Activated naive CD8-positive, alpha-beta T cell treated with anti-CD3 and anti-CD28 coated beads, Interleukin-2, amount 10 ng/mL, durations not matched to agents 7 days and 5 days (primary cell): ENCODE measurements at regions not wholly inside any gene's neighbourhood (a gene's known extent, or its start where the extent isn't known, plus 50 kb on each side); places are given as distances from the start of the nearest gene placed in this dataset.

Experiments used
- ATAC-seq: fragments of 150-1000 bp; cut with Tn5 transposase; one replicate; pipeline ENCODE4 v1.10.0; 2021; ENCODE audit warnings: low read depth, moderate library complexity
- POLR2A ChIA-PET: fragments of 350-600 bp; sonication (Branson Sonifier 250); formaldehyde crosslinking; loops from one replicate; lab custom pipeline; 2021; ENCODE audit warnings: antibody characterized with exemption; lab: Charles Lee
- DNase-seq: peaks from one replicate; pipeline ENCODE4 v3.0.0; 2021
- H3K27ac Mint-ChIP-seq: one replicate; pipeline ENCODE4 v1.8.0; 2022; ENCODE audit warnings: mild to moderate bottlenecking, mixed read lengths
- H3K27me3 Mint-ChIP-seq: one replicate; pipeline ENCODE4 v1.8.0; 2022; ENCODE audit warnings: mild to moderate bottlenecking, moderate library complexity, mixed read lengths
- H3K36me3 Mint-ChIP-seq: one replicate; pipeline ENCODE4 v1.8.0; 2021; ENCODE audit warnings: mild to moderate bottlenecking, mixed read lengths
- H3K4me1 Mint-ChIP-seq: one replicate; pipeline ENCODE4 v1.8.0; 2021; ENCODE audit warnings: mixed read lengths
- H3K4me3 Mint-ChIP-seq: one replicate; pipeline ENCODE4 v1.8.0; 2022; ENCODE audit warnings: mild to moderate bottlenecking, moderate library complexity, mixed read lengths
- H3K9me3 Mint-ChIP-seq: one replicate; pipeline ENCODE4 v1.8.0; 2021; ENCODE audit warnings: mixed read lengths

GRCh38 chr2:15769235-15769634 lies 171.1 kb upstream of the MYCN start:
- Mint-ChIP-seq H3K4me3 (no peak overlapping the region), H3K36me3 (no peaks in the 10 kb centered on the region), H3K4me1 (no peaks in the 10 kb centered on the region), H3K9me3 (no peaks in the 10 kb centered on the region), H3K27ac (no peak overlapping the region), H3K27me3 (no peaks in the 10 kb centered on the region)
- no peak for ATAC-seq
- no peak for DNase-seq
- POLR2A ChIA-PET, result no interaction called here

GRCh38 chr2:15769676-15770547 lies 170.4 kb upstream of the MYCN start:
- DNase-seq (no peak), ATAC-seq (no peak)
- Mint-ChIP-seq H3K4me1 (no peaks in the 10 kb centered on the region), H3K36me3 (no peaks in the 10 kb centered on the region), H3K27me3 (no peaks in the 10 kb centered on the region), H3K27ac (no peak overlapping the region), H3K9me3 (no peaks in the 10 kb centered on the region), H3K4me3 (no peak overlapping the region)
- POLR2A ChIA-PET, result no interaction called here

DNA sequence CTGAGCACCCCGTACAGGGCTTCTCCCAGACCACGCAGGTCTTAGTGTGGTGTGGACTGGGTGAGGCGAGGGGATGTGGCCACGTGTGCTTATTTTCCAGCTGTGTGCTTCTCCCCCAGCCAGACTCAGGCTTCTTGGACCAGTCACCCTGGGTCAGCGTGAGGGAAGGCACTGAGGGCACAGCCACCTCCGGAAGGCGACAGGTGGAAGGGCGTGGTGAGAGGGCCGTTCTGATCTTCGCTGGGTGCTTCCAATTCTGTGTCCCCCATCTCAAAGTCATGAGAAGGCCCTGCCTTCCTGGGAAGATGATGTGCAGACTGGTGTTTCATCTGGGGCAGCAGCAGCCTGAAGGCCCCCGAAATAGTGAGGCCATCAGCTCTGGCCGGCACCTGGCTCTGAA lies 169.7 kb upstream of the MYCN start:
- DNase-seq (no peak), ATAC-seq (no peak)
- Mint-ChIP-seq H3K36me3 (no peaks in the 10 kb centered on the region), H3K27ac (no peak overlapping the region), H3K4me1 (no peaks in the 10 kb centered on the region), H3K4me3 (no peak overlapping the region), H3K9me3 (no peaks in the 10 kb centered on the region), H3K27me3 (no peaks in the 10 kb centered on the region)
- POLR2A ChIA-PET, result no interaction called here

GRCh38 chr2:15771124-15771523 lies 169.2 kb upstream of the MYCN start:
- Mint-ChIP-seq H3K27me3 (no peaks in the 10 kb centered on the region), H3K36me3 (no peaks in the 10 kb centered on the region), H3K27ac (no peak overlapping the region), H3K4me3 (no peak overlapping the region), H3K9me3 (no peaks in the 10 kb centered on the region), H3K4me1 (no peaks in the 10 kb centered on the region)
- ATAC-seq, result no peak
- no peak for DNase-seq
- POLR2A ChIA-PET, result interaction anchor here (0.6 kb wide), 1 partner anchor 198 kb away, joined by 5 read pairs; no protein-coding TSS in a partner anchor

DNA sequence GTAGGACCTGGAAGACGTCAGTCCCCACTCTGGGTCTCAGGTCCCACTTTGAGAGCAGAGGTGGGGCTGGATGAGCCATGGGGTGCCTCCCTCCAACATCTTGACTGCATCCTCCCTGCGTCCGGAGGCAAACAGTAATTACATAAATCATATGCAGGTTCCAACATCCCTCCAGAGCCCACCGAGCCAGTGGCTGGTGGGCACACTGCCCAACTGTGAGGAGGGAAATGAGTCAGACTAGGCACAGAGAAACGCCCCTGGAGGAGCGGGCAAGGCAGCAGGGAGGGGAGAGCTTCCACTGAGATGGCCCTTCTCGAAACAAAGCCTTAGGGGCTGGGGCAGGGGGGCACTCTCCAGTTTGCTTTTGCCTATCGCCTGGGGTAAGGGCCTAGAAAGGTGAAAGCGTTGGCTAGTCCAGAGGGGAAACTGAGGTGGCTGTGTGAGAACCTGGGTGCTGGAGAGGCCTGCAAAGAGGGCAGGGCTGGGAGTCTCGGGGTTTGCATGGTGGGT lies 168.2 kb upstream of the MYCN start:
- DNase-seq (no peak), ATAC-seq (no peak)
- POLR2A ChIA-PET, result no interaction called here
- Mint-ChIP-seq H3K4me1 (no peaks in the 10 kb centered on the region), H3K36me3 (no peaks in the 10 kb centered on the region), H3K27ac (no peak overlapping the region), H3K4me3 (no peak overlapping the region), H3K27me3 (no peaks in the 10 kb centered on the region), H3K9me3 (no peaks in the 10 kb centered on the region)

- Mint-ChIP-seq H3K36me3 (no peaks in the 10 kb centered on the region), H3K27me3 (no peaks in the 10 kb centered on the region), H3K9me3 (no peaks in the 10 kb centered on the region), H3K4me1 (no peaks in the 10 kb centered on the region), H3K27ac (no peak overlapping the region), H3K4me3 (no peak overlapping the region)
- ATAC-seq (no peak), DNase-seq (no peak)
- POLR2A ChIA-PET, result no interaction called here
Observed at GRCh38 chr2:15772681-15773080, 167.7 kb upstream of the MYCN start.

DNA sequence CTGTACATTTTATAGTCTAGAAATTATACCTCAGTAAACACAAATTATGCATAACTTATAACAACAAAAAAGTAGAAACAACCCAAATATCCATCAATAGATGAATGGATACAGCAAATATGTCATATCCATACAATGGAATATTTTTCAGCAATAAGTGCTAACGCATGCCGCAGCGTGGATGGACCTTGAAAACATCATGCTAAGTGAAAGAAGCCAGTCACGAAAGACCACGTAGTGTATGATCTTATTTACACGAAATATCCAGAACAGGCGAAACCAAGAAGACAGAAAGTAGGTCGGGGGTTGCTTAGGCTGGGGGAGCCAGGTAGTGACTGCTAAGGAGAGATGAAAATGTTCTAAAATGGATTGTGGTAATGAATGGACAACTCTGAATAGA lies 167.1 kb upstream of the MYCN start:
- no peaks in the 10 kb centered on the region for H3K27me3 Mint-ChIP-seq
- DNase-seq, result no peak
- H3K27ac Mint-ChIP-seq, result no peak overlapping the region
- no peak overlapping the region for H3K4me3 Mint-ChIP-seq
- ATAC-seq, result no peak
- POLR2A ChIA-PET, result no interaction called here
- H3K4me1 Mint-ChIP-seq, result no peaks in the 10 kb centered on the region
- no peaks in the 10 kb centered on the region for H3K9me3 Mint-ChIP-seq
- no peaks in the 10 kb centered on the region for H3K36me3 Mint-ChIP-seq

GRCh38 chr2:15773846-15774245 lies 166.5 kb upstream of the MYCN start:
- Mint-ChIP-seq H3K4me1 (no peaks in the 10 kb centered on the region), H3K9me3 (no peaks in the 10 kb centered on the region), H3K36me3 (no peaks in the 10 kb centered on the region), H3K27me3 (no peaks in the 10 kb centered on the region), H3K4me3 (no peak overlapping the region), H3K27ac (no peak overlapping the region)
- ATAC-seq (no peak), DNase-seq (no peak)
- POLR2A ChIA-PET, result no interaction called here

DNA sequence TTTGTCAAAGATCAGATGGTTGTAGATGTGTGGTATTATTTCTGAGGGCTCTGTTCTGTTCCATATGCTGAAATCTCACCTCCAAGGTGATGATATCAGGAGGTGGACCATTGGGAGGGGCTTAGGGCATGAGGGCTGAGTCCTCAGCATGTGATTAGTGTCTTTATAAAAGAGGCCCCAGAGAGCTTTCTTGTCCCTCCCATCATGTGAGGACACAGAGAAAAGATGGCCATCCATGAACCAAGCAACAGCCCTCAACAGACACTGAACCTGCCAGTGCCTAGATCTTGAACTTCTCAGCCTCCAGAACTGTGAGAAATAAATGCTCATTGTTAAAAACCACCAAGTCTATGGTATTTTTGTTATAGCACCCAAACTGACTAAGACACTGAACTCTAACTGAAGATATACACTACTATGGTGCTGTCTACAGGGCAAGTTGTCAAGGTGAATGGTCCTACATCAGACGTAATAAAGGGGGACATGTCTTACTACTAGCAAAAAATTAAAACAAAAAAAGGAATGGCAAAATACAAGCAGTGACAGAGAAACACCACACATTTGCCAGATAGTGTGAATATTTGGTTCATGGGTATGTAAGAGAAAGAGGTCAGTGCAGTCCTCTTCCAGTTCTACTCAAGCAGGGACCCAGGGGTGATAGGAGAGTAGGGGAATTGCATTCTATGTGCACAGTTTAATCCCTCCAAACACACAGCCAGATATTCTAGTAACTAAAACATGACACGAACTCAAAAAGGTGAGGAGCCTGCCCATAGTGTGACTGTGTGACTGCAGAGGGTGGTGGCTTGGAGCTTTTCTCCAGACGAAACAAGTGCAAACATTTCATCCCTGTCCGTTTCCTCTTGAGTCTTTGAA lies 164.4 kb upstream of the MYCN start:
- DNase-seq (no peak), ATAC-seq (no peak)
- POLR2A ChIA-PET, result no interaction called here
- Mint-ChIP-seq H3K27ac (no peak overlapping the region), H3K36me3 (no peaks in the 10 kb centered on the region), H3K9me3 (no peaks in the 10 kb centered on the region), H3K4me3 (no peak overlapping the region), H3K27me3 (no peaks in the 10 kb centered on the region), H3K4me1 (no peaks in the 10 kb centered on the region)

GRCh38 chr2:15776629-15776919 lies 163.8 kb upstream of the MYCN start:
- Mint-ChIP-seq H3K4me1 (no peaks in the 10 kb centered on the region), H3K36me3 (no peaks in the 10 kb centered on the region), H3K4me3 (no peak overlapping the region), H3K27me3 (no peaks in the 10 kb centered on the region), H3K27ac (no peak overlapping the region), H3K9me3 (no peaks in the 10 kb centered on the region)
- no peak for DNase-seq
- POLR2A ChIA-PET, result no interaction called here
- ATAC-seq, result no peak

DNA sequence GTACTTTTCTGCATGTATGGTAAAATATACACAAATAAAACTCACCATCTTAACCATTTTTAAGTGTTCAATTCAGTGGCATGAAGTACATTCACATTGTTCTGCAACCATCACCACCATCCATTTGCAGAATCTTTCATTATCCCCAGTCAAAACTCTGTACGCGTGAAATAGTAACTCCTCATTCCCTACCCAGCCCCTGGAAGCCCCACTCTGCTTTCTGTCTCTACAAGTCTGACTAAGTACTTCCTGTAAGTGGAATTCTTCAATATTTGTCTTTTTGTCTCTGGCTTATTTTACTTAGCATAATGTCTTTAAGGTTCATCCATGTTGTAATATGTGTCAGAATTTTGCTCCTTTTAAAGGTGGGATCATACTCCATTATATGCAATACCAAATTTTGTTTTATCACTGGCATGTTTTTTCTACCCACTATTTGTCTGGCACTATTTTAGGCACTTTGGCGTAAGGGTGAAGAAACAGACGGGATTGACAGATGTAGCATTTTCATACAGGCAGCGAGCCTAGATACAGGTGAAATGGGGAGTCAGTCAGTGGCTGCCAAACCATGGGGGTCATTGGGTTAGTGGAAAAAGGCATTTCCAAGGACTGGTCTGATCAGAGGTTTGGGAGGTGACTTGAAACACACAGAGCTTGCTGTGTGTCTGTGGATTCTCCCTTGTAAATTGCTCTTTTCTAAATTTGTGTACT lies 163.2 kb upstream of the MYCN start:
- POLR2A ChIA-PET, result no interaction called here
- Mint-ChIP-seq H3K4me1 (no peaks in the 10 kb centered on the region), H3K9me3 (no peaks in the 10 kb centered on the region), H3K4me3 (no peak overlapping the region), H3K27ac (no peak overlapping the region), H3K27me3 (no peaks in the 10 kb centered on the region), H3K36me3 (no peaks in the 10 kb centered on the region)
- ATAC-seq (no peak), DNase-seq (no peak)

- Mint-ChIP-seq H3K4me1 (no peaks in the 10 kb centered on the region), H3K36me3 (no peaks in the 10 kb centered on the region), H3K27ac (no peak overlapping the region), H3K9me3 (no peaks in the 10 kb centered on the region), H3K4me3 (no peak overlapping the region), H3K27me3 (no peaks in the 10 kb centered on the region)
- no peak for DNase-seq
- ATAC-seq, result no peak
- POLR2A ChIA-PET, result no interaction called here
Observed at GRCh38 chr2:15777795-15778371, 162.5 kb upstream of the MYCN start.

- H3K9me3 Mint-ChIP-seq, result no peaks in the 10 kb centered on the region
- POLR2A ChIA-PET, result no interaction called here
- no peaks in the 10 kb centered on the region for H3K27me3 Mint-ChIP-seq
- no peaks in the 10 kb centered on the region for H3K36me3 Mint-ChIP-seq
- H3K27ac Mint-ChIP-seq, result no peak overlapping the region
- H3K4me1 Mint-ChIP-seq, result no peaks in the 10 kb centered on the region
- ATAC-seq (no peak), DNase-seq (no peak)
- no peak overlapping the region for H3K4me3 Mint-ChIP-seq
Observed at GRCh38 chr2:15778529-15779219, 161.7 kb upstream of the MYCN start.
